HG03378 (cell line): ENCODE measurements at regions not wholly inside any gene's neighbourhood (a gene's known extent, or its start where the extent isn't known, plus 50 kb on each side); places are given as distances from the start of the nearest gene placed in this dataset.

Experiments used
- ATAC-seq: cut with Tn5 transposase; IDR thresholded peaks from one replicate; pipeline ENCODE4 v1.9.1; 2021; ENCODE audit warnings: mild to moderate bottlenecking, moderate library complexity; ENCODE audit not compliant: unreplicated experiment

DNA sequence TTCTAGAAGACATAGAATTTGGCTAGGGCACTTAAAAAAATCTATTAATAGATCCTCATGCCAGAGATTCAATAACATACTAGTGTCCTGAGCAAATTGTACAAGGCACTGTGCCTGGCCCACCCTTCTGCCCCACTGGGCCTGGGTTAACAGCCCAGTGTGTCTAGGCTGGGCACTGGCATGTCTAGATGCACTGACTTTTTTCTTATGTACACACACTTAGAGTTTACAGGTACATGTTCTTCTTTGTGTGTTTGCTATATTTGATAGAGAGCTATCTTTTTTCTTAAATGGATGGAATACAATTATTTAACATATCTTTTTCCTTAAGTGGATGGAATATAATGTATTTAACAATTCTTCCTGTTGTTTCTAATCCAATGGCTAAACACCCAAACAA, 241.5 kb downstream of the AUH start:
- ATAC-seq = no peak

DNA sequence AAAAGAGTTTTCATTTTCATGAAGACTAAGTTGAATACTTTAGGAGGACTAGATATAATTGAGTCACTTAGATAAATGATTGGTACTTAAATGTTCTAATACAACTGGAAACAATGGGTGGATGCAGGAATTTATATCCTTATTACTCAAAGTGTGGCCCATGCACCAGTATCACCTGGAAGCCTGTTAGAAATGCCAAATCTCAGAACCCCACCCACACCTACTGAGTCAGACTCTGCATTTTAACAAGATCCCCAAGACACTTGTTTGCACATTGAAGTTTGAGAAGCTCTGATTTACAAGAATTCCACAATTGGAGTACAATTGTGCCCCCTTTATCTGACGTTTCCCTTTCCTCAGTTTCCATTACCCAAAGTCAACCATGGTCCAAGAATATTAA, 239.0 kb downstream of the AUH start:
- ATAC-seq = no peak

DNA sequence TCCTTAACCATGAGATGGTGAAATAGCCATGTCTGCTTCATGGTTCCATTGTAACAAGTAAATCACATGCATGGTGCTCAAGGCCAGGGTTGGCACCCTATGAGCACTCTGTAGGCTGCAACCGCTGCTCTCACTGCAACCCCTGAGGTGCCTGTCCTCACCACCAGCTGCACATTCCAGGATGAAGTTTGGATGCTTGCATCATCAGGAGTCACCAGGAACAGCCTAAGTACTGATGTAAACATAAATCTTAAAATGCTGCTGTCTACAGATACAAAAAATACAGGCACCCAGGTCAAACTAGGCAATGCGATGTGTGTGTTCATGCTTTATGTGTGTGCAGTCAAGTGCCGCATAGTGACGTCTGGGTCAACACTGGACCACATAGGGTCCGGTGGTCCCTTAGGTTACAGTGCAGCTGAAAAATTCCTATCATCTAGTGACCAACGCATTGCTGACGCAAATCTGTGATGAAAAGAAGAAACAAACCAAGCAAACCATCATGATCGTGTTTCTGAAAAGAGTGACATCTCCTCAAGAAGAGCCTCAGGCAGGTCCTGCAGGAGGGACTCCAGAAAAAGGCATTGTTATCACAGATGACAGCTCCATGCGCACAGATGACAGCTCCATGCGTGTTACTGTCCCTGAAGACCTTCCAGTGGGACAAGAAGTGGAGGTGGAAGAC, 234.8 kb downstream of the AUH start:
- no peak for ATAC-seq

DNA sequence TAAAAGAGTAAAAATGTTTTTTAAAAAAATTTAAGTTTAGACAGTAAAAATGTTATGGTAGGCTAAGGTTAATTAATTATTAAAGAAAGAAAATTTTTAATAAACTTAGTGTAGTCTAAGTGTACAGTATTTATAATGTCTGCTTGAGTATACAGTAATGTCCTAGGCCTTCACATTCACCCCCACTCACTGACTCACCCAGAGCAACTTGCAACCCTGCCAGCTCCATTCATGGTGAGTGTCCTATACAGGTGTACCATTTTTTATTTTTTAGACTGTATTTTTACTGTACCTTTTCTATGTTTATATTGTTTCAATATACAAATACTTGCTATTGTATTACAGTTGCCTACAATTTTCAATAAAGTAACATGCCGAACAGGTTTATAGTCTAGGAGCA, 234.1 kb downstream of the AUH start:
- ATAC-seq = no peak

DNA sequence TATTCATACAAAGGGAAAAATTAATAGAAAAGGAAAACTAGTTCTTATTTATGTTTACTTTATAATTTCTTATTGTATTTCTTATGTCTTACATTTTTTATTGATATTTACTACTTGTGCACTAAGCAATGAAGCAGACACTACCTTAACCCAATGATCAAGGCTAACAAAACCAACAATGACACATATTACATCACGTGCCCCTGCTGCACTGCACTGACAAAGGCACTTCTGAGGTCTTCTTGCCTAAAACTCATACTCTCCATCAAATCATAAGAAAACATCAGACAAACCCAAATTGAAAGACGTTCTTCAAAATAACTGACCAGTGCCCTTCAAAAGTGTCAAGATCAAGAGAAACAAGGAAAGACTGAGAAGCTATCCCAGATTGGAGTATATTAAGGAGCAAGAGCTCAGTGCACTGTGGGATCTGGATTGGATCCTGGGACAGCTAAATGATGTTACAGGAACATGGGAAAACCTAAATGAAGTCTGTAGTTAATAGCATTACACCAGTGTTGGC, 230.9 kb downstream of the AUH start:
- no peak for ATAC-seq

DNA sequence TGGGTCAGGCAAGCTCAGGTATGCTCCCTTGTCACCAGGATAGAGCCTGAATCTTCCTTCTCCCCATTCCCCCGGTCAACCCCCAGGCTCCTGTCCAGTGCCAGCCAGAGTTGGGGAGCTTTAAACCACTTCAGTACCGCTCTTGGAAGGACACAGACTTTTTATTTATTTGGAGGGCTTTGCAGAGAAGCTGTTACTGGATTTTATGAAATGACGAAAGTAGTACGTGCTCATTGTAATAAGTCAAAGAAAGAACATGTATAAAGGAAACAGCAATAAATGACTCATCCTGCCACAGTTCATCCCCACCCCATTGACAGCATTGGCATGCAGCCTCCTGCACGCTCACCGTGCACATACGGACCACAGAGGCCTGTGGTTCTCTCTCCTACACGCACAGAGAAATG, 230.3 kb downstream of the AUH start:
- peak; percentile 59 for ATAC-seq

DNA sequence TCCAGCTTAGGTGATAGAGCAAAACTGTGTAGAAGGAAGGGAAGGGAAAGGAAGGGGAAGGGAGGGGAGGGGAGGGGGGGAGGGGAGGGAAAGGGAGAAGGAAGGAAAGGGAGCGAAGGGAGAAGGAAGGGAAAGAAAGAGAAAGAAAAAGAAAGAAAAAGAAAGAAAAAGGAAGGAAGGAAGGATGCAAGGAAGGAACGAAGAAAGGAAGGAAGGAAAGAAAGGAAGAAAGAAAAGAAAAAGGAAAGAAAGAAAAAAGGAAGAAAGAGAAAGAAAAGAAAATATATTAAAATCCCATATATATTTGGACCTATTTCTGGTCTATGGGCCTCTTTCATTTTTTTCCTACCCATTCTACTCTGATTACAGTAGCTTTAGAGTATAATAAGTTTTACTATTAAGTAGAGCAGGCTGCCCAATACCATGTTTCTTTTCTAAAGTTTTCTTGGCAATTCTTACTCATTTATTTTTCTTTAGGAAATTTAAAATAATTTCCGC, 229.1 kb downstream of the AUH start:
- no peak for ATAC-seq

DNA sequence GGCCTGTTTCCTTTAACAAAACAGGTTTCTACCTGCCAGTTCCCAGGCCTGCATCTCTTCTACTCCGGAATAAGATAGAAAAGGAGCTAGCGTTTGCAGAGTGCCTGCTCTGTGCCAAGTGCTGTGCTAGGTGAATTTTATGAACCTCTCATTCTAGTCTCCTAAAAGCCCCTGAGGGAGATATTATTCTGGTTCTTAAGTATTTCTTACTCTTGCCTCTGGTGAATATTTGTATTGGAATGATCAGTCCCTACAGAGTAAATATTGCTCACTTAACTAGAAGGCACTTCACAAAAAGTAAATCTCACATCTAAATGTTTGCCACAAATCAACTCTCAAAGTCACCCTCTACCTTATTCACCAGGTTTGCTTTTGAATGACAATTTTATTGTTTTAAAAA, 227.1 kb downstream of the AUH start:
- ATAC-seq = no peak

DNA sequence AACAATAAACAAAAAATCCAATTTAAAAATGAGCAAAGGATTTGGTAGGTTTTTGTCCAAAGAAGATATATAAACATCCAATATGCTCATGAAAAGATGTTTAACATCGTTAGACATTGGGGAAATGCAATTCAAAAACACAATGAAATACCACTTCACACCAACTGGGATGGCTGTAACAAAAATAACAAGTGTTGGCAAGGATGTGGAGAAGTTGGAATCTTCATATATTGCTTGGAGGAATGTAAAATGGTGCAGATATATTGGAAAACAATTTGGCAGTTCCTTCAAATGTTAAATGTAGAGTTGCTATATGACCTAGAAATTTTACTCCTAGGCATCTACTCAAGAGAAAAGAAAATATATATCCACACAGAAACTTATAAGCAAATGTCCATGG, 224.3 kb downstream of the AUH start:
- ATAC-seq = no peak

DNA sequence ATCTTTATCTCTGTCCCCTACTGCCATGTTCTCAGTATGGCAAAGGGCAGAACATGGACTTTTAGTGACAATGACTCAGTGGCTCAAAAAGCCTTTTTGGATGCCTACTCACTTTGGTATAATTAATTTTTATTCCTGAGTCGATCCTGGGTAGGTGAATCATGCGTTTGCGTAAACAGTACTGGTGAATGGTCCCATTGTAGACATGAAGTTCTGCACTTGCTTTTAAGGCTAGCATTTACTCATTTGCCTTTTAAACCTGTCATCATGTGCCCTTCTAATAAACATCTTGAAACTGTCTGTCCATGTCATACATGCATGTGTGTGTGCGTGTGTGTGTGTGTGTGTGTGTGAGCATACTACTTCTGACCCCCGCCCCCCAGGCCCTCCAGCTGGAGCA, 223.0 kb downstream of the AUH start:
- no peak for ATAC-seq

DNA sequence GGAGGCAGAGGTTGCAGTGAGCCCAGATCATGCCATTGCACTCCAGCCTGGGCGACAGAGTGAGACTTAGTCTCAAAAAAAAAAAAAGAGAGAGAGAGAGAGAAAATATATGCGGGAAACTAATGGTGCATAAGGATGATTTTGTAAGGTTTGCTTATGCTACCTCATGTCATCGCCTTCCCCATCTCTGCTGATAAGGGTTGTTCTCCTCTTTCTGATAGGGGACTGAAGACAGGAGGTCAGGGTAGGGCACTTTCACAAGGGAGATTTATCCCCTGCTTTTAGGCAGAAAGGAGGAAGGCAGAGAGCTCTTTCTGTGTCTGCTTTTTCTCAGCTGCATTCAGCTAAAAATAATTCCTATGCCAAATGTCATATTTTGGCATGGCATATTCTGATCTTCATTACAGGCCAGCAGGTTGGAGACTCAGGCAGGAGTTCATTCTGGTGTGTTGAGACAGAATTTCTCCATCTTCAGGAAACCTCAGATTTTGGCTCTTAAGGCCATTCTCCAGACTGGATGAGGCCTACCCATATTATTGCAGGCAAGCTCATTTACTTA, 220.2 kb downstream of the AUH start:
- no peak for ATAC-seq

DNA sequence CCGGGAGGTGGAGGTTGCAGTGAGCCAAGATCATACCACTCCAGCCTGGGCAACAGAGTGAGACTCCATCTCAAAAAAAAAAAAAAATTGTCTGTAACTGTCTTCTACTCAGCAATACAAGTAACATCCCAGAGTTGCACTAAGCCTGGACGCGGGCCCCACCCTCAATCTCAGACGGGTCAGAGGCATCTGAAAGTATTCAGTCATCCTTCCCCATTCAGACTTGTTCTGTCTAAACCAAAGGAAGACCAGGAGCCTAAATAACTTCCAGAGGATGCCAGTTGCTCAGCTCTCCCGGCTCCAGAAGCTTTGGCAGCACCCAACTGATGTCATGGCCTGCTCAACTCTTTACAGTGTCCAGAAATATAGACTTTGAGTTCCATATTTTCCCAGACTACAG, 218.6 kb downstream of the AUH start:
- ATAC-seq = no peak

DNA sequence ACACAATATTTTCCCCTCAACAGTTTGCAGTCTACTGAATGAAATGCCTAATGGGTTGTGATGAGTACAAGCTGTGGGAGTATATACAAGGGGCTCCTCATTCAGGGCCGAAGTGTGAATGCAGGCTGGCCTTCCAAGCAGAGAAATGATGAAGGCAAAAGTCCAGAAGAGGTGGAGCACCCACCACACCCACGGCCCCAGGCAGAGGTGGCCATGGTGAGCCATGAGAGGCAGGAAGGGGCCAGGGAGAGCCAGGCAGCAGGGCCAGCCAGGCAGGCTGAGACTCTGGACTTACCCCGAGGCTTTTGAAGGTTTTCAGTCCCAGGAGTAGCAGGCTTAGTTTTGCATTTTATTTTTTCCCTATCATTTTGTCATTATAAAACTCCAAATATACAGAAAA, 218.1 kb downstream of the AUH start:
- no peak for ATAC-seq

DNA sequence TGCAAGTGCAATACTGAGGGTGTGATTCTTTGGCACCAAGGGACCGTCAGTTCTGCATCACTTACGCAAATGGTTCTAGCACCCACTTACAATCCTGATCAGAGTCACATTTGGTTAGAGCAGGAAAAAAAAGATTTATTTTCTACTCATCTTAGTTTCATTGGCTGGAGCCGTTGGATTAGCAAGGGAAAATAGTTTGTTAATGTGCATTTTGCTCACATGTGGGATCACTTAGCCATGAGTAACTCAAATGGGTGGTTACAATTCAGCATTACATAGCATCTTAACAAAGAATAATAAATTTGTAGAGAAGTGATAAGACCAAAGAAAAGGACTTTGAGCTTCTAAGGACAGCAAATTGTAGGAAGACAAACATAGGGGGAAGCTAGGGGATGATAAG, 216.9 kb downstream of the AUH start:
- no peak for ATAC-seq

DNA sequence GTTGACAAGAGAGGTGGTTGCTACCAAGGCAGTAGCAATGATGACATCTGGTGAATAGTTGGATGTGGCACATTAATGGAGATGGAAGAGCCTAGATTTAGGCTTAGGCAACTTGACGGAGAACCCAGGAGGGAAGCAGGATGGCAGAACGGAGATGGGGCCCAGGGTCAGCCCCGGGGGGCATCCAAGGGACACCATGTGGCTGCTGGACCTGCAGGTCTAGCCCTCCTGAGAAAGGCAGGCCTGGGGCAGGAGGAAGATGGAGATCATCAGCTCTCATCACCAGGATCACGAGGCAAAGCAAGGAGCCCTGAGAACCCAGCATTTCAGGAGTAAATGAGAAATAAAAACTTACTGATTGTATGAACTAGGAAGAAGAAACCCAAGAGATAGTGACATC, 216.2 kb downstream of the AUH start:
- no peak for ATAC-seq

DNA sequence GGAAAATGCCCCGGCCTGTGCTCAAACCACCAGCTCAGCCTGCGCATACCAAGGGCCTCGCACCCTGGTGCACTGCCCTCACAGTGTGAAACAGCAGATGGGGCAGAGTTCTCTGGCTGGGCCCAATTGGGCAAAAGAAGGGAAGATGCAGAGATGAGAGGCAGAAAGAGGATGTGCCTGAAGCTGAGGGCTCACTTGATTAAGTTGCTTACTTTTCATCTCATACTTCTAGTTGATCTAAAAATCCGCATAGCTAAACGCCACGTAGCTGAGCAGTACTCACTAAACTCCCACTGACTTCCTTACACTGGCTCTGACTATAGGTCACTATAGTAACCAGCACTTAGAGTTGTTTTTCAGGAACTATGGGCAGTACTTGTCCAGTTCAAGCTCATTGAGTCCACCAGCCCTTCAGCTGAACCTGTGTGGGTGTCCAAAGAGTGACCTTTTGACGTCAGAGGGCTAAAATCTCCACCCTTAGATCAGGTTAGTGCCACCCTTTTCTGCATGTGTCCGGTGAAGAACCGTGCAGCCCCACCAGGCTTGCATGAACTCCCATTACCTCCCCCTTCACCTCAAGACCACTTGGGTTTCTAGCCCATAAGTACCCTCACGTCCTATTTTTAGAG, 215.2 kb downstream of the AUH start:
- no peak for ATAC-seq

DNA sequence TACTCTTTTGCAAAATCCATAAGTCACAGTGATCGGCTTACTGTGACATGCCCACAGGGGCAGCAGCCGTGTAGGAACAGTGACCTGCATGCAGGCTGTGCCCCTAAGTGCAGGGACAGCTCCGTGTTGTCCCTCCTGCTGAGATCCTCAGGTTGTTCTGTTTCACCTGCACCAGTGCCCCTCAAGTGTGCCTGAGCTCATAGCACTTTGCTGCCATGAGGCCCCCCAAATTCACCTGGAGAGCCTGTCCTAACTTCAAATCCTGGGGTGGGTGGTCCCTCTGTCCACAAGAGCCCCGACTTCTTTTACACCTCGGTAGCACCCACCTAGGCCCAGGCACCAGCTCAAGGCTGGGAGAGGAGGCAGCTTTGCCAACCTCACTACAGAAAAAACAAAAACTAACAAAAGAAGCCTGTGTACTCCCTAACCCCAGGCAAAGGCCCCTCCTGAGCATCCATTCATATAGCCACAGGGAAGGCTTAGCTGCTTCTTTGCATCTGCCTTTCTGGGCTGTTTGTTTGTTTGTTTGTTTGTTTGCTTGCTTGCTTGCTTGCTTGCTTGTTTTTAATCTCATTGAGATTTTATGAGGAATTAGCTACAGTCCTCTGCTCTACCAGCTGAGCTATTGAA, 214.5 kb downstream of the AUH start:
- ATAC-seq = no peak

DNA sequence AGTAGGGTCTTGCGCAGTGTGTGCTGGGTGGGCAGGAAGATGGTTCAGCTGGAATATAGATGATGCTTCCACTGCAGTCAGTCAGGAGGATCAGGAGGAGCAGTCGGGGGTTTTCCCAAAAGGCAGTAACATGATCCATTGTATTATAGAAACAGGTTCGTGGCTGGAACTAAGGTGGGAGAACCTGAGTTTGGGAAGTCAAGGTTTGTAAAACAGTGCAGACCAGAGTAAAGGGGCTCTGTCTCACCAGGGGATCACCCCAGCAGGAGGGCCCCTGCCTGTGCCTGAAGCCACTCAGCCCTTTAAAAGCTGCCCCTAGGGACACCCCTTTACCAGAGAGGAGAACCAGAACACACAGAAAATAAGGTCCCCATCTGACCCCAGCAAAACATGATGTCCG, 213.4 kb downstream of the AUH start:
- ATAC-seq = no peak

DNA sequence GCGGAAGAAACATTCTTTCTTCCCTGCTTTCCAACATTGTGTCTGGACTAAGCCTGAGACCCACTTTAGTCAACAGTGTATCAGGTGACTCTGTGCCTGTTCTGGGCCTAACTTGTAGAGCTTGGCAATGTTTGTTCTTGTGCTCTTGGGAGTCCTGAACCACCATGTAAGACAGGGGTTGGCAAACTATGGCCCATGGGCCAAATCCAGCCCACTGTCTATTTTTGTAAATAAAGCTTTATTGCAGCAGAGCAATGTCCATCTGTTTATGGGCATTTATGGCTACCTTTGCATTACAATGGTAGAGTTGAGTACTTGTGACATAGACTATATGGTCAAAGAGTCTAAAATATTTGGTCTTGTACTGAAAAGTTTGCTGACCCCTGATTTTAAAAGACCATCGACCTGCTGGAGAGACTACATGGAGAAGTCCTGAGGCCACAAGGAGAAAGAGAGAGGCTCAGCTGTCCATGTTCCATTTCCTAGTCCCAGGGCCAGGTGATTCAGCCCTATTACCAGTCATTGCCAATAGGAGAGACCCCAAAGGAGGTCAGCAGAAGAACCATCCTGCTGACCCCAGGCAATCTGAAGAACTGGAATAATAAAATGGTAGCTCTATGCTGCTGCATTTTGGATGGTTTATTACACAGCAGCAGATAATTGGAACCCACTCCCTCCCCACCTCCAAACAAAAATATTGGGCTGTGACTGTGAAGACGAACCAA, 211.3 kb downstream of the AUH start:
- no peak for ATAC-seq

DNA sequence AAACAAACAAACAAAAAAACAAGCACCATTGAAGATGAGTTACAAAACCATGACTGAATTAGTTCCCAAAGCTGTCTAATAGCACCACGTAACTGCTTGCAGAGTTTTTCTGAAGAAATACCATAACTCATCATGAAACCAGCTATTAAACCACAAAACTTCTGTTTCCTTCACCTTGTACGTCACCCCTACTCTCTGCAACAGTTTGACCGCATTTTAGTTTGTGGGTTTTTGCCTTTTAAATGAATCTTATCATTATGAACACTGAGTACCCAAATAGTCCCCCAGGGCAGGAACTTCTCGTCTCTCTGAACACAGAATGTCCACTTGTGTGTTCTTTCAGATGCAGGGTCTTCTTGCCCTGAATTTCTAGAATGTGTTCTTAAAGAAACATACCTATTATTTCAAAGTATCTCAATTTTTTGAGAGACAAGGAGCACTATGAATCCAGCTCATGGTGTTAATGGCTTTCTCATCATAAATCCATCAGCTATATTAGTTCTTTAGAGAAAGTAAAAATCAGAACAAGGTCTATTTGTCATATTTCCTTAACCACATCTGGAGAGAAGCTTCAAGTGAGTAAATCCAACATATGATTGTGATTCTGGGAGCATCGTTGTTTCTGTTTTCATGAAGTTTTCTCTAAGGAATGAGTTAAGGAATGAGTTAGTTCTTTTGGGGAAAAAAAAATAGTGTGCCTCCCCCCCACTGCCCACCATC, 210.6 kb downstream of the AUH start:
- peak; percentile 83 for ATAC-seq

DNA sequence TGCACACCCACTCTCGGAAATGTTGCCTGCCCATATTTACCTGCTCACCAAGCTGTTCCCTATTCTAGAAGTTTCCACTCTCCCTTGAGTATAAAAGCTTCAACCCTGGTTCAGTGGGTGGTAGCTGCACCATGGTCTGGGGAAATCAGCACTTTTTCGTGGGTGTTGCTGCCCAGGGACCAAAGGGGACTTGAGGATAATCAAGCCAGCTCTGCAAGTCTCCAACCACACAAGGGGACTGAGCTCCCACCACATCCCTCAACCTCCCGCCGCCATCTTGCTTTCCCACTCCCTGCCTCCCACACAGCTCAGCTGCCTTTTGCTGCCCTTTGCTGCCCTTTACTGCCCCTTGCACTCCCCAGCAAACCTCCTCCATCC, 210.0 kb downstream of the AUH start:
- ATAC-seq = no peak
